Endothelial cell of umbilical vein (primary cell): ENCODE measurements at regions not wholly inside any gene's neighbourhood (a gene's known extent, or its start where the extent isn't known, plus 50 kb on each side); places are given as distances from the start of the nearest gene placed in this dataset.

Source experiments
- BruUV-seq: library from RNA; stranded (reverse); fragments of 400-500 nt; replicated peaks from 2 replicates; lab custom pipeline; 2021; lab: Mats Ljungman, UMichigan
- CTCF ChIA-PET: fragments of 300-600, 350-600 bp; sonication (Branson Sonifier 250); formaldehyde crosslinking; loops from one replicate; lab custom pipeline; 2021; ENCODE audit warnings: antibody characterized with exemption, inconsistent platforms; lab: Charles Lee
- POLR2A ChIA-PET: fragments of 300-600, 350-600 bp; sonication (Branson Sonifier 250); formaldehyde crosslinking; loops from one replicate; lab custom pipeline; 2021; ENCODE audit warnings: antibody characterized with exemption, inconsistent platforms; lab: Charles Lee
- DNase-seq: peaks from one replicate; pipeline ENCODE4 v3.0.0-alpha.2; 2011; ENCODE audit warnings: low read depth, low spot score
- FAIRE-seq: peaks from 2 replicates; lab custom pipeline; 2011; peaks lifted over from hg19 to GRCh38; lab: Jason Lieb, UNC
- H2AFZ ChIP-seq: 2 replicates; pipeline ENCODE4 v1.6.0; 2012; ENCODE audit warnings: low read depth, low read length, control low read depth, inconsistent platforms
- H3K27ac ChIP-seq: 2 replicates; pipeline ENCODE4 v1.5.1; 2011; ENCODE audit warnings: low read depth, mild to moderate bottlenecking, control low read depth, low read length, moderate library complexity; ENCODE audit not compliant: insufficient read depth
- H3K27me3 ChIP-seq, 2 experiments: 2 replicates each; pipeline versions ENCODE4 v1.6.0 to v1.6.1; 2011; ENCODE audit warnings: low read length in 2 of 2, mixed read lengths in 1 of 2; ENCODE audit not compliant: control insufficient read depth in 2 of 2, insufficient read depth in 2 of 2
- H3K36me3 ChIP-seq, 2 experiments: 2 replicates in 1 of 2; 3 replicates in 1 of 2; pipeline ENCODE4 v1.5.1; 2011; ENCODE audit warnings: low read length in 2 of 2, mild to moderate bottlenecking in 1 of 2, moderate library complexity in 1 of 2; ENCODE audit not compliant: control insufficient read depth in 2 of 2, insufficient read depth in 2 of 2; ENCODE audit errors: extremely low read depth in 1 of 2
- H3K4me1 ChIP-seq: 3 replicates; pipeline ENCODE4 v1.5.1; 2011; ENCODE audit warnings: mild to moderate bottlenecking, low read length; ENCODE audit not compliant: control insufficient read depth, insufficient read depth; ENCODE audit errors: extremely low read depth
- H3K4me2 ChIP-seq: 2 replicates; pipeline ENCODE4 v1.6.1; 2011; ENCODE audit warnings: low read length, control low read depth, mixed read lengths; ENCODE audit not compliant: insufficient read depth
- H3K4me3 ChIP-seq, 3 experiments: fragments of 200-600 bp in 1 of 3; sonication (generic), shearing (Covaris generic) in 1 of 3; replicated peaks in 1 of 3; 2 replicates each; pipeline ENCODE4 v1.5.1; 2011 to 2016; ENCODE audit warnings: control low read depth in 3 of 3, low read length in 3 of 3, mild to moderate bottlenecking in 2 of 3, inconsistent platforms in 1 of 3, low read depth in 1 of 3, moderate library complexity in 1 of 3; ENCODE audit not compliant: insufficient read depth in 1 of 3
- H3K79me2 ChIP-seq: 2 replicates; pipeline ENCODE4 v1.6.0; 2012; ENCODE audit warnings: low read length, inconsistent platforms; ENCODE audit not compliant: control insufficient read depth, insufficient read depth
- H3K9ac ChIP-seq: replicated peaks from 2 replicates; pipeline ENCODE3; 2011; ENCODE audit warnings: low read length, control low read depth; ENCODE audit not compliant: insufficient read depth; ENCODE audit errors: extremely low read depth
- H3K9me1 ChIP-seq: replicated peaks from 3 replicates; pipeline ENCODE4 v1.6.0; 2011; ENCODE audit warnings: mild to moderate bottlenecking, low read length; ENCODE audit not compliant: control insufficient read depth, insufficient read depth; ENCODE audit errors: extremely low read depth
- H3K9me3 ChIP-seq: replicated peaks from 2 replicates; pipeline ENCODE4 v1.5.1; 2012; ENCODE audit warnings: low read length, inconsistent platforms; ENCODE audit not compliant: control insufficient read depth, insufficient read depth
- H4K20me1 ChIP-seq: replicated peaks from 2 replicates; pipeline ENCODE3; 2011; ENCODE audit warnings: mild to moderate bottlenecking, low read length; ENCODE audit not compliant: control insufficient read depth, insufficient read depth; ENCODE audit errors: extremely low read depth
- CTCF ChIP-seq, 2 donors: IDR thresholded peaks; 1 replicate in 1 of 2; 2 replicates in 1 of 2; pipeline ENCODE4 v1.5.1; 2011; ENCODE audit warnings: low read length in 2 of 2, mild to moderate bottlenecking in 2 of 2, moderate library complexity in 2 of 2, control low read depth in 1 of 2, inconsistent platforms in 1 of 2, low read depth in 1 of 2; ENCODE audit not compliant: insufficient read depth in 1 of 2; ENCODE audit errors: extremely low read depth in 1 of 2
- EZH2 ChIP-seq: IDR thresholded peaks from 2 replicates; pipeline ENCODE4 v1.6.1; 2012; ENCODE audit warnings: borderline replicate concordance, low read depth, mild to moderate bottlenecking, moderate library complexity, low read length, inconsistent platforms; ENCODE audit not compliant: severe bottlenecking
- FOS ChIP-seq: IDR thresholded peaks from 2 replicates; pipeline ENCODE4 v1.6.1; 2011; ENCODE audit warnings: mild to moderate bottlenecking, low read length, moderate library complexity, borderline replicate concordance; ENCODE audit not compliant: insufficient read depth
- JUN ChIP-seq: IDR thresholded peaks from 2 replicates; pipeline ENCODE4 v1.6.1; 2011; ENCODE audit warnings: borderline replicate concordance, low read depth; ENCODE audit not compliant: insufficient read length, insufficient read depth
- POLR2A ChIP-seq: IDR thresholded peaks from 2 replicates; pipeline ENCODE4 v1.6.1; 2012; ENCODE audit warnings: low read depth, mild to moderate bottlenecking, control low read depth, low read length
- POLR2AphosphoS5 ChIP-seq: IDR thresholded peaks from 2 replicates; pipeline ENCODE4 v1.6.1; 2012; ENCODE audit warnings: low read depth, mild to moderate bottlenecking, control low read depth, low read length, moderate library complexity; ENCODE audit not compliant: insufficient read depth
- dilution Hi-C: fragments of 300-500 bp; cut with MboI; formaldehyde crosslinking; loops from one replicate; pipeline ENCODE4 v1.15.0; 2019; ENCODE audit warnings: low sequenced_read_pairs; ENCODE audit not compliant: extremely low pct_ligation_motif_present
- intact Hi-C: fragments of 100-400 bp; cut with micrococcal nuclease; formaldehyde crosslinking; loops from one replicate; pipeline ENCODE4 v1.10.0; 2022

GRCh38 chr20:62527781-62528180, 52.0 kb upstream of the GATA5 start:
- FAIRE-seq (no peak), DNase-seq (no peak)
- no peak overlapping the region for H3K4me2 ChIP-seq
- H3K27me3 ChIP-seq: peaks cover 11 to 22% of the 10 kb centered on the region in 2 experiments
- H3K4me1 ChIP-seq: no peaks in the 10 kb centered on the region
- intact Hi-C loops: no loop called here
- H3K36me3 ChIP-seq: no peaks in the 10 kb centered on the region
- H3K27ac ChIP-seq: no peak overlapping the region
- ChIA-PET CTCF (interaction anchor here (0.9 kb wide), 1 partner anchor 60 kb away, joined by 3 read pairs; no protein-coding TSS in a partner anchor), POLR2A (no interaction called here)
- TF ChIP-seq CTCF (IDR thresholded peaks at IDR 0.05; ENCODE audit: extremely low read depth in 1 of 2, insufficient read depth in 1 of 2, low read depth in 1 of 2, low read length in 2 of 2) (no peak), POLR2AphosphoS5 (no peak), JUN (no peak), FOS (no peak), EZH2 (no peak), POLR2A (no peak)
- BruUV-seq: no TSS peak
- H3K4me3 ChIP-seq: no peak overlapping the region
- H2AFZ ChIP-seq: no peak overlapping the region
- no peaks in the 10 kb centered on the region for H3K79me2 ChIP-seq
- H4K20me1 ChIP-seq: no peaks in the 10 kb centered on the region
- no peak overlapping the region for H3K9ac ChIP-seq
- no peaks in the 10 kb centered on the region for H3K9me1 ChIP-seq
- H3K9me3 ChIP-seq: no peaks in the 10 kb centered on the region
- dilution Hi-C loops: no loop called here
